OCI-LY1 (cell line): ENCODE measurements at regions not wholly inside any gene's neighbourhood (a gene's known extent, or its start where the extent isn't known, plus 50 kb on each side); places are given as distances from the start of the nearest gene placed in this dataset.

Source experiments
- CTCF ChIP-seq: fragments of 200-600 bp; sonication (generic), shearing (Covaris generic); IDR thresholded peaks from 2 replicates; pipeline ENCODE4 v1.5.1; 2017; ENCODE audit warnings: mild to moderate bottlenecking, antibody characterized with exemption, low read length, moderate library complexity, mixed read lengths
- EZH2 ChIP-seq: fragments of 200-600 bp; sonication (generic), shearing (Covaris generic); IDR thresholded peaks from 2 replicates; pipeline ENCODE4 v1.8.0; 2017; ENCODE audit warnings: borderline replicate concordance, mixed run types, mild to moderate bottlenecking, antibody characterized with exemption, low read length, moderate library complexity, mixed read lengths

GRCh38 chr22:49185312-49185969 is 642.2 kb downstream of the BRD1 start:
- TF ChIP-seq EZH2: no peak
- no peak for TF ChIP-seq CTCF
